ENCODE measurements at regions not wholly inside any gene's neighbourhood (a gene's known extent, or its start where the extent isn't known, plus 50 kb on each side); places are given as distances from the start of the nearest gene placed in this dataset.

DNA sequence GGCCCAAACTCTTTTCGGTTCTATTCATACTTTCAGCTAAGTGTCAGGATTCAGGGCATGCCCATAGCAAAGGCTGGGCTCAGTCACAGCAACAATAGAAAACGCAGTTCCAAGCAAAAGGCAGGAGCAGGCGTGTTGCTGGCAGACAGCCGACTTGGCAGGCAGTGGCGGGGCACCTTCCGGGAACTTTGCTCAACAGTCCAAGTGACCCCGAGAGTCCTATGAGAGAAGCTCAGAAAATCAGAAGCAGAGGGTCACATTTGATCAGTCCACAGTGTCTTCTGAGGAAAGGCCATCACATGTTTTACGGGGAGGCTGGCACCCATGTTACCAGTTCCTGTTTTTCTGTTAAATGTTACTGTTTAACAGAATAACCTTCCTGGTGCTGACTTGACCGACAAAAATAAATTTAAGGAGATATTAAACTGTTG lies 115.0 kb downstream of the DACT1 start:
- DNase-seq (peak; percentile 18), ATAC-seq (replicated peaks) (peak; percentile 62 to 75)
- H3K4me3 Mint-ChIP-seq = peak overlapping the region; percentile 23 to 65
- H3K36me3 Mint-ChIP-seq = no peaks in the 10 kb centered on the region
- H3K27ac Mint-ChIP-seq = peak overlapping the region; percentile 83
- peaks cover 18 to 43% of the 10 kb centered on the region in 2 donors for H3K4me1 Mint-ChIP-seq
- no peaks in the 10 kb centered on the region for H3K27me3 Mint-ChIP-seq
- no peaks in the 10 kb centered on the region for H3K9me3 Mint-ChIP-seq

DNA sequence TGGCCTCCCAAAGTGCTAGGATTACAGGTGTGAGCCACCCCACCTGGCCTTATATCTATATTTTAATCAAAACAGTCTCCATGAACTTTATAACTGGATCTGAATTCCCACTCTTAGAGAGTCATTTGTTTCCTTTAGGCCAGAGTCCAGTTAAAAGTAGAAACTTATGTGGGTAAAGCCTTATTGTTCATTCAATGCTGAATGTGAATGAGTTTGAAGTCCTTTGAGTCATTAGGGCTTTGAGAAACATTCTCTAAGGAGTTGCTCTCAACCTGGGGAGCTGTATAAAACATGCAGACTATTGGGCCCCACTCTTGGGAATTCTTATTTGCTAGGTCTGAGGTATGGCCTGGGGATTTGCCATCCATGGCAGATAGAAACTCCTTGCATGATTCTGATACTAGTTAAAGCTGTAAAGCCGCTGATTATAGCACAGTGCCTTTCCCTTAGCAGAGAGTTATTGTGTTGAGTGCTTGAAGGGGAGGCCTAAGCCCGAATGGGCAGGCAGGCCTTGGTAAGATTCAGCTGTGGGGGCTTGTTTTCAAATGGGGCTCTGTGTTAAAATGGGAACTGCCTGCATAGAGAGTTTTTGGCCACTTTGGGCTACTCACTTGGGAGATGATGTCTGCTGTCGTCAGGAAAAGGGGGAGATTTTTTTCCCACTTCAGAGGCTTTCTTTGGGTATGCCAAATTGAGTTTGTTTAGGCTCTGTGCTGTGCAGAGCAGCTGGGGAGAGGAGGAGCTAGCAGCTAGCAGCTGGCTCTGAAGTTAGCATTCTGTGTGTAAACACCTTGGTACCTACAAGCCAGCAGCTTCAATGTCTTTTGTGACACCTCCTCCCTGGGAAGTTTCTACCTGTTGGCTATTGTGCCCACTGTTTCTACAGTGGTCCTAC lies 117.5 kb downstream of the DACT1 start:
- no peaks in the 10 kb centered on the region for H3K9me3 Mint-ChIP-seq
- H3K4me3 Mint-ChIP-seq = no peak overlapping the region
- no peak overlapping the region for H3K27ac Mint-ChIP-seq
- no peak for DNase-seq
- H3K27me3 Mint-ChIP-seq = no peaks in the 10 kb centered on the region
- peaks cover 14 to 26% of the 10 kb centered on the region in 2 donors for H3K4me1 Mint-ChIP-seq
- H3K36me3 Mint-ChIP-seq = no peaks in the 10 kb centered on the region
- ATAC-seq (replicated peaks) = no peak

DNA sequence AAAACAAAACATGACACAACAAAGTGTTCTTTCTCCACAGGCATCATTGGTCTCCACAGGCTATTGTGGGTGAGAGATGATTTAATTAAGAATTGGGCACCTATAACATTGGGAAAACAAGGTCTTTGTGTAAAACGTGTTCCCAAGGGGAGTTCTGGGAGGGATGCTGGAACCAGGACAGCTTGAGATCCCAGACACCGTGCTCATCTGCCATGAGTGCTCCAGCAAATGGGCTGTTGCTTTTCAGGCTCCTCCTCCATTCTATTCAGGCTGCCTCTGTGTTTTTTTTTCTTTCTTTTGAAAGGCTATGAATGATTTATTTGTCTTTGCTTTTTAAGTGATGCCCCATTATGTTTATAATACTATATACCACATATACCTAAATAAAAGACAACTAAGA lies 122.4 kb downstream of the DACT1 start:
- DNase-seq (no peak), ATAC-seq (replicated peaks) (no peak)
- H3K27ac Mint-ChIP-seq = no peak overlapping the region
- H3K27me3 Mint-ChIP-seq = no peaks in the 10 kb centered on the region
- H3K4me1 Mint-ChIP-seq = peaks cover 0 to 4% of the 10 kb centered on the region in 2 donors
- no peaks in the 10 kb centered on the region for H3K36me3 Mint-ChIP-seq
- H3K9me3 Mint-ChIP-seq = no peaks in the 10 kb centered on the region
- H3K4me3 Mint-ChIP-seq = no peak overlapping the region

DNA sequence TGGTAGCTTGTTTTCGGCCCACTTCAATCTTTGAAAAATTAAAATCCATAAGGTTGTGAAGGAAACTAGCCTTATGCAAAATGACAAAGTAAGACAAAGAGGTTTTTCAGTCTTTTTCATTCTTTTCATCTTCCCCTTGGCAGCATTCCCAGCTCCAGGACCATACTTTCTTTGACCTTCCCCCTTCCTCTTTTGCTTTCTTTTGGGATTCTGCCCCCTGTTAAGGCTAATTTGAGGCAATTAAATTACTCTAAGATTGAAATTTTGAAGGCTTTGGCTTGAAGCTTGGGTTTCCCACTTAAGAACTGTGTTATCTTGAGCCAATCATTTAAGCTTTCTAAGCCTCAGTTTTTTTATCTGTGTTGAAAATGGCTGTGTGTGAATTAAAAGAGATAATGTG lies 124.9 kb downstream of the DACT1 start:
- H3K27me3 Mint-ChIP-seq = no peaks in the 10 kb centered on the region
- ATAC-seq (replicated peaks) = no peak

DNA sequence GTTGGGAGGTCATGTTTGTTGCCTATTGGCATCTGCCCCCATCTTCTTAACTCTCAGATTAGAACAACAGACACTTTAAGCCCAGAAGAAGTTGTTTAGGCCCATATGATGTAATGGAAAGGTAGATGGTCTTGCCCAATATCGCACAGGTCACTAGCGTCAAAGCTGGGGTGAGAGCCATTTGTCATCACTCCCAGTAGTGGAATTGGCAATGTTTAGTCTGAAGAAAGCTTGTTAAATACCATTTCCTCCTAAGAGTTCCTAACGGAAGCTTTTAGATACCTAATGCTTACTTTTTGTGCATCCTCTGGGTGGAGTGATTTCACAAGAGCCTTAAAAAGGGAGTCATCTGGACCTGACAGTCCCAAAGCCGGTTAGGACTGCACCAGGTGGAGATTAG lies 125.4 kb downstream of the DACT1 start:
- Mint-ChIP-seq H3K4me1 (peaks cover 0 to 1% of the 10 kb centered on the region in 2 donors), H3K36me3 (no peaks in the 10 kb centered on the region), H3K27ac (no peak overlapping the region), H3K27me3 (no peaks in the 10 kb centered on the region), H3K4me3 (no peak overlapping the region), H3K9me3 (no peaks in the 10 kb centered on the region)
- DNase-seq (no peak), ATAC-seq (replicated peaks) (no peak)

More for the DNA sequence above, 124.9 kb downstream of the DACT1 start:
- no peak for DNase-seq
- H3K36me3 Mint-ChIP-seq = no peaks in the 10 kb centered on the region
- H3K9me3 Mint-ChIP-seq = no peaks in the 10 kb centered on the region
- H3K27ac Mint-ChIP-seq = no peak overlapping the region
- no peak overlapping the region for H3K4me3 Mint-ChIP-seq
- peaks cover 0 to 1% of the 10 kb centered on the region in 2 donors for H3K4me1 Mint-ChIP-seq

DNA sequence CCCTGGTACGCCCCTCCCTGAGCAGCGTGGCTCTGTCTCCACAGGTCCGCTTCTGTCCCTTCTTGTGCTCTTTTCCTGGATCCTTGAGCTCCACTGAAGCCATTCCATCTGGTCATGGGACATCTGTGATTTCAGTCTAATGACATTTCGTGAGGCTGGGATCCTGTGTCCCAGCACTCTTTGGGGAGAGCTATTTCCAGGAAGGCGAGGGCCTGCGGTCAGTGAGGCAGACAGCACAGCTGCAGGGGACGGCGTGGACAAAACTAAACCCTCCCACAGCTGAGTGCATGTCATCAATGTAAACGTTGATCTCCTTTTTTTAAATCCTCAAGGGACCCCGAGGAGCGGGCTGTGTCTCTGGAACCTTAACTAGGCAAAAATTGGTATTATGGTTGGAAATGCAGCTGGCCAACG lies 127.7 kb downstream of the DACT1 start:
- Mint-ChIP-seq H3K9me3 (no peaks in the 10 kb centered on the region), H3K36me3 (no peaks in the 10 kb centered on the region), H3K4me3 (no peak overlapping the region), H3K4me1 (no peaks in the 10 kb centered on the region), H3K27ac (no peak overlapping the region), H3K27me3 (no peaks in the 10 kb centered on the region)
- ATAC-seq (replicated peaks) (no peak), DNase-seq (no peak)

DNA sequence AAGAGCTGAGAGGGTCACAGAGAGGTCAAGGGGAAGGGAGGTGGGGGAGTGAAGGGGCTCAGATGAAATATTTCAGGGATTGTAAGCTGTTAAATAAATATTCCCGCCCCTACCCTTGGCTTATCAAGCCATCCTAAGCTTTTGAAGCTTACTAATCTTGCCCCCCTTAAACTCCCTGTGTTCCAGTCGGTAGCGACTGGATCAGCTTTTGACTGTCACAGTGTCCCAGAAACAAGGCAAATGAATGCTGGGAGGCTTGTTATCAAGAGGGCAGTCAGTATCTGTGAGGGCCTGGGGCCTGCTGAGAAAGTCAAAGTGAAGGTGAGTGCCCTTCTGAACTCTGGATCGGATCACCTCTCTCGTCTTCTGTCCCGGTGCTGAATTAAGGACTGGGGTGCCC lies 128.1 kb downstream of the DACT1 start:
- no peak for DNase-seq
- Mint-ChIP-seq H3K36me3 (no peaks in the 10 kb centered on the region), H3K4me1 (no peaks in the 10 kb centered on the region), H3K27me3 (no peaks in the 10 kb centered on the region), H3K9me3 (no peaks in the 10 kb centered on the region), H3K27ac (no peak overlapping the region), H3K4me3 (no peak overlapping the region)
- no peak for ATAC-seq (replicated peaks)

DNA sequence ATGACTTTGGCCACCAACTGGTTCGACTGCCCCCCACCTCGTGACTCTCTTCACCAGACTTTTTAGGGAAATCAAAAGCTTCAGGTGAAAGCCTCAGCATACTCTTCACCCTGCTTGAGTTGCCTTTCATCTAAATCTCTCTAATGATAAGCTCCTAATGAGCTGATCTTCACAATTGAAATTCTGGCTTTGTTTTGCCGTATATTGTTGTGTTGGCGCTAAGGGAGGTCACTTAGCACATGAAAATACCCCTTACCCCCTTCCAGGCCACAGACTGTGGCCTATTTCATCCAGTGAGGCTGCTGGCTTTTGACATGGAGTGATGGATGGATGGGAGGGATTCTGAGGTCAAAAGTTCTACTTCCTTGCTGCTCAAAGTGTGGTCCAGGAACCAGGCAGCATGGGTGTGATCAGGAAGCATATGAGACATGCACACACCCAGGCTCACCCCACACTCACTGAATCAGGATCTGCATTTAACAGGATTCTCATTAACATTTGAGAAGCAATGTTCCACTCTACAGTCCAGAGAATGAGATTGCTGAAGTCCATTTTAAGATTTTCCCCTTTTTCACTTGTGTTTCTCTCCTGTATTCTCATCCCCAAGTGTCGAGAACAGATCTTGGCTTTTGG lies 131.4 kb downstream of the DACT1 start:
- H3K4me3 Mint-ChIP-seq = no peak overlapping the region

DNA sequence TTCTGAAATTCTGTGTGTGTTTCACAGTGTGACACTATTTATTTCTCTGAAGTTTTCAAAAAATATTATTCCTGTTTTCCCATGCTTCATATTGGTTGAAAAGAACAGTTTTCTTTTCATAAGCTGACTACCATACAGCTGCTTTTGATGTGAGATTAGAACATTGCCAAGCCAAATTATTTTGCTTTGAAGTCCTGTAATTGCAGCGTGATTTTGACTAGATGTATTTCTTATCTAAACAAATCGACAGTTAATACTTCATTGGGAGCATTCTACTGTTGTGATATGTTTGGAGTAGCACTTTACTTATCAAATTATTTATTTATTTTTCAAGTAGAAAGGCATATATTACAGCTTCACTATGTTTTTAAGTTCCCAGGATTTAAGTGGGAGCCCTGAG lies 132.0 kb downstream of the DACT1 start:
- no peak for DNase-seq
- Mint-ChIP-seq H3K36me3 (no peaks in the 10 kb centered on the region), H3K27me3 (peaks cover 0 to 7% of the 10 kb centered on the region in 2 donors), H3K4me1 (no peaks in the 10 kb centered on the region), H3K9me3 (no peaks in the 10 kb centered on the region), H3K4me3 (no peak overlapping the region), H3K27ac (no peak overlapping the region)
- no peak for ATAC-seq (replicated peaks)

More for the DNA sequence above, 131.4 kb downstream of the DACT1 start:
- H3K36me3 Mint-ChIP-seq = no peaks in the 10 kb centered on the region
- H3K4me1 Mint-ChIP-seq = no peaks in the 10 kb centered on the region
- no peak for ATAC-seq (replicated peaks)
- no peaks in the 10 kb centered on the region for H3K9me3 Mint-ChIP-seq
- DNase-seq = no peak
- H3K27me3 Mint-ChIP-seq = peaks cover 0 to 7% of the 10 kb centered on the region in 2 donors
- H3K27ac Mint-ChIP-seq = no peak overlapping the region

DNA sequence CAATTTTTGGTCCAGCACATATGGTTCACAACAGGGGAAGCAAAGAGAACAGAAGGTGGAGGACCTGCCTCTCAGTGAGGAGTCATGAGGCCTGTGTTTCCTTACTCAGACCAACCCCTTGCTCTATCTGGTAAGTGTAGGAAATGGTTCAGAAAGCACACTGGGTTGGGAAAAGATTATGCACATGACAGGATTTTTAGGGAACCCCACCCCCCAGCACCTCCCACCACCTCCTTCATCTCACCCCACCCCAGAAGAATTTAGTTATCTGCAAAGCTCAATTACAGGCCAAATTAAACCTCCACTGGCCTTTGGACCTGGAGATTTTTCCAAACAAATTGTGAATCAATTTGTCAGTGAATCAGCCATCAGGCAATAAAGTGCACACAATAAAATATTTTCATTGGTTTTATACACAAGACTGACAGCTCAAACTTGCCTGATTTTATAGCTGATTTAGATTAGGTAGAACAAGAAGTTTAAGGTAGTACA lies 132.8 kb downstream of the DACT1 start:
- Mint-ChIP-seq H3K9me3 (peaks cover 0 to 3% of the 10 kb centered on the region in 2 donors), H3K4me3 (no peak overlapping the region), H3K4me1 (no peaks in the 10 kb centered on the region), H3K27ac (no peak overlapping the region), H3K36me3 (no peaks in the 10 kb centered on the region), H3K27me3 (peaks cover 0 to 7% of the 10 kb centered on the region in 2 donors)
- DNase-seq (no peak), ATAC-seq (replicated peaks) (no peak)

DNA sequence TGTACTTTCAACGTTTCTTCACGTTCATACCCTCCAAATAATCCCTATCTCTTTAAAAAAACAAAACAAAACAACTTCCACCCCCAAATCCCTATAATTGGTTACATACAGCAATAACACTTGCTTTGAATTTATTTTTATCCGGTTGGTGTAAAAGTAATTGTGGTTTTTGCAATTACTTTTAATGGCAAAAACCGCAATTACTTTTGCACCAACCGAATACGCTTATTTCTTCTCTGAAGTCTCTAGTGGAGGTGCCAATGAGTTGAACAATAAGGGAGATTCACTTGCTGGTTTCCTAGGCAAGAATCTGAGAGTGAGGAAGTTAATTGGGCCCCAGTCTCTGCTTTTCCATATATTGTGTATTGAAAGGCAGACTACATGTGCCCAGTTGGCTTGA lies 133.3 kb downstream of the DACT1 start:
- no peak for DNase-seq
- peaks cover 0 to 8% of the 10 kb centered on the region in 2 donors for H3K27me3 Mint-ChIP-seq
- H3K36me3 Mint-ChIP-seq = no peaks in the 10 kb centered on the region
- H3K4me1 Mint-ChIP-seq = no peaks in the 10 kb centered on the region
- ATAC-seq (replicated peaks) = no peak
- no peak overlapping the region for H3K4me3 Mint-ChIP-seq
- H3K9me3 Mint-ChIP-seq = peaks cover 0 to 3% of the 10 kb centered on the region in 2 donors
- H3K27ac Mint-ChIP-seq = no peak overlapping the region

DNA sequence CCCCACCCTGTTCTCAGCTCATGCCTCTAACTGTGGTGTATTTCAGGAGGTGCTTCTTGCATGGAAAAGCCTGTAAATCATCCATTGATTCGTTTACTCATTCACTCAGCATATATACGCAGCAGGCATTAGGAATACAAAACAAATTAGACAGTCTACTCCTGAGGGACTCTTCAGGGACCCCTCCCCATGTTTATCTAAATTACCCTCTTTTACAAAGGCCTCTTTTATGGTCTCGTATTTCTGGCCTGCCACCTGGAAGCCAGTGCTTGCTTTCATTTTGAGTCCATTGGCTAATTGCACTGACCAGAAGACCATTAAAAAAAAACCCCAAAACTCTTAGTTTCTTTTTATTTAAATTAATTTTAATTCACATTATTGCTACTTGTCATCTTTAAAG lies 134.4 kb downstream of the DACT1 start:
- Mint-ChIP-seq H3K9me3 (peaks cover 0 to 3% of the 10 kb centered on the region in 2 donors), H3K4me1 (no peaks in the 10 kb centered on the region)

DNA sequence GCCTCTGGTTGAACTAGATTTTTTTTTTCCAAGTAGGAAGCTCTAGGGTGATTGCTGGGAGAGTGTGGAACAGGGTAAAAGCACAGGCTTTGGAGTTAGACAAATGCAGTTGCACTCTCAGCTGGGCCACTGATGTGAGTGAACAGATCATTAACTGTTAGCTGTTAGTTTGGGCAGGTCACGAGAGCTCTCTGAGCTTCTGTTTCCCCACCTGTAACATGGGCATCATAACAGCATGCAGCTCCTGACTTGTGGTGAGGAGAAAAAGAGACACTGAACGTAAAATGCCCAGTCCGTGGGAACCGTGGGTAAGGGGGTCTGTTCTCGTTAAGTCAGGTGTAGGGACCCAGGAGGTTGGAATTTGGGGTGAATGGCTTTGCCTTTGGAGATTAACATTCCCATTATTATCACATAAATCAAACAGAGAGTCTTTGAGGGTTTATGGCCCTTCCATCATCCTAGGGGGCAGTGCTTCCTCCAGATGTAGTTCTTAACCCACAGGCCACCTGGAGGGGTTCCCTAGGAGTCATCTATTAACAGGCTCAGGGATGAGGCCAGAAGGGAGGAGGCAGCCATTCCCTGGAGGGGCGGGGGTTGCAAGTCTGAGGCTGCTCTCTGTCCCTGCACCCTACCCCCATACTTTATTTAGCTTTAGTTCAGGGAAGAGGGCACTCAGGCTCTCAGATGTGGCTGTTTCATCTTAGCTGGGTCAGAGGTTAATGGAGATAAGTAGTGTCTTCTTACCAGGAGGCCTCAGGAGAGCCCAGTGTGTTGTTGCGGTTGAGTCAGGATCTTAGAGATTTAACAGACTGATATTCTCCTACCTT lies 135.2 kb downstream of the DACT1 start:
- peaks cover 0 to 3% of the 10 kb centered on the region in 2 donors for H3K9me3 Mint-ChIP-seq
- H3K4me1 Mint-ChIP-seq = no peaks in the 10 kb centered on the region
- H3K4me3 Mint-ChIP-seq = no peak overlapping the region
- ATAC-seq (replicated peaks) = no peak
- H3K27ac Mint-ChIP-seq = no peak overlapping the region
- DNase-seq = no peak
- H3K36me3 Mint-ChIP-seq = no peaks in the 10 kb centered on the region
- peaks cover 0 to 13% of the 10 kb centered on the region in 2 donors for H3K27me3 Mint-ChIP-seq

More for the DNA sequence above, 134.4 kb downstream of the DACT1 start:
- no peak for ATAC-seq (replicated peaks)
- peaks cover 0 to 13% of the 10 kb centered on the region in 2 donors for H3K27me3 Mint-ChIP-seq
- no peaks in the 10 kb centered on the region for H3K36me3 Mint-ChIP-seq
- DNase-seq = no peak
- H3K4me3 Mint-ChIP-seq = no peak overlapping the region
- H3K27ac Mint-ChIP-seq = no peak overlapping the region

DNA sequence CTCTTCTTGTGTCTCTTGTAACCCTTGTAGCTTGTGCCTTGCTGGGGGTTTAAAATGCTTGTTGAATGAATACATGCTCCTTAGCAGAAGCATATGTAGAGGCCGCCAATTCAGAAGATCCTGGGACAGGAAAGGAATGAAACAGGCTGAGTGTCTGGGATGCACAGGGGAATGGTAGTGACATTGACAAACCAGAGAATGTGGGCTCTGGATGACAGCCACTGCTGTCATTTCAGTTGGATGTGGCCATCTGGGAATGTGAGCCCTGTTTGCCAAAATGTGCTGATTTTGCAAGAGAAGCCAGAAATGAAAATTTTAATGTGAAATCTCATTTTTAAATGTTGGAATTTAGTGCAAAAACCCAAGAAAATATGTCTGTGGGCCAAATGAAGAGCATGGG lies 136.8 kb downstream of the DACT1 start:
- no peaks in the 10 kb centered on the region for H3K4me1 Mint-ChIP-seq

More for the DNA sequence above, 136.8 kb downstream of the DACT1 start:
- no peak overlapping the region for H3K4me3 Mint-ChIP-seq
- DNase-seq = no peak
- ATAC-seq (replicated peaks) = no peak
- H3K36me3 Mint-ChIP-seq = no peaks in the 10 kb centered on the region
- H3K27ac Mint-ChIP-seq = no peak overlapping the region
- H3K27me3 Mint-ChIP-seq = peaks cover 0 to 13% of the 10 kb centered on the region in 2 donors
- peaks cover 0 to 3% of the 10 kb centered on the region in 2 donors for H3K9me3 Mint-ChIP-seq
